ENCODE measurements at regions not wholly inside any gene's neighbourhood (a gene's known extent, or its start where the extent isn't known, plus 50 kb on each side); places are given as distances from the start of the nearest gene placed in this dataset.

DNA sequence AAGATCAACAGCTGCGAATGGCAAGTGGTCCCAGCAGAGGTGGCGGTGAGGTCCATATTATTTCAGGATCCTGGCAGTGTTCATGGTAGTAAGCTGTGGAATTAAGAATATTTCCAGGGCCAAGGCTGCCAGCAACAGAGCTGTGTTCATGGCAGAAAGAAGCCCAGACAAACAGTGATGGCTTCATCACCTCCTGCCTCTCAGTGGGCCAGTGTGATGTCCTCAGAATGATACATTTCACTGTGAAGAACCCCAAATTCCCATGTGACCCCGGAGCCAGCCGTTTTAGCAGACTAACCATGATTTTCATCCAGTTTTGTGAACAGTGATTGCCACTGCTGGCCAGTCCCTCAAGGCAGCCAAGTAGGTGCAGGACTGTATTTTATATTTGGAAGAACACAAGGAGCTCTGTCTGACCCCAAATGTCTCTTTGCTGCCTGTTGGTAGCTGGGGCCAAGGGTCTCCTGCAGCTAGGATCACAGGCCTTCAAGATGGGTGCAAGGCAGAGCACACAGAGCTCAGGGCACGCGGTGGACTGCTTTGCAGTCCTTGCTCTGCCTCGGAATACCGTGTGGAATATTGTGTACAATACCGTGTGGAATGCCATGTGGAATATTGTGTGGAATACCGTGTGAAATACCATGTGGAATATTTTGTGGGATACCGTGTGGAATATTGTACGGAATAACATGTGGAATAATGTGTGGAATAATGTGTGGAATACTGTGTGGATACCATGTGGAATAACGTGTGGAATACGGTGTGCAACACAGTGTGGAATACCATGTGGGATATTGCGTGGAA lies 132.3 kb upstream of the CHST15 start:
- WGBS (ENCODE audit: extremely low coverage, insufficient read length, low lambda C conversion rate) = no CpG with 5 or more reads among the region's 15 CpGs

More for the DNA sequence above, 132.3 kb upstream of the CHST15 start:
- Histone ChIP-seq H3T11ph (ENCODE audit: low read length) (no peak overlapping the region), H3K23ac (ENCODE audit: insufficient read length, low read depth, low read length) (no peak overlapping the region), H4K8ac (replicated peaks; ENCODE audit: insufficient read length, low read depth, low read length) (no peak overlapping the region), H3K27ac (ENCODE audit: insufficient read length, low read depth, low read length) (no peak overlapping the region), H4K5ac (ENCODE audit: insufficient read length, low read depth, low read length) (no peak overlapping the region), H3K79me2 (ENCODE audit: insufficient read depth, low read length) (no peaks in the 10 kb centered on the region), H2BK120ac (ENCODE audit: low read depth, low read length, poor library complexity, severe bottlenecking) (no peak overlapping the region), H3K27me3 (ENCODE audit: insufficient read depth, low read length) (no peaks in the 10 kb centered on the region), H3K9me3 (ENCODE audit: control insufficient read depth, low read depth, low read length) (no peaks in the 10 kb centered on the region), H3K4me2 (ENCODE audit: insufficient read depth, insufficient read length, low read length) (no peak overlapping the region), H3K14ac (ENCODE audit: insufficient read depth, low read length) (no peak overlapping the region), H3K9ac (ENCODE audit: extremely low read depth, insufficient read length, low read length) (no peak overlapping the region), H4K20me1 (ENCODE audit: control insufficient read depth, insufficient read depth, insufficient read length) (no peaks in the 10 kb centered on the region), H2BK20ac (ENCODE audit: low read depth, low read length, poor library complexity, severe bottlenecking) (no peak overlapping the region), H2AK5ac (ENCODE audit: insufficient read length, low read length) (no peak overlapping the region), H3K4me1 (ENCODE audit: insufficient read depth, low read length) (0 out of 2 replicates have a peak, but pooled peaks cover 2% of the 10 kb centered on the region), H2AFZ (ENCODE audit: low read length) (no peak overlapping the region), H2BK12ac (ENCODE audit: insufficient read length, low read depth, low read length) (no peak overlapping the region), H2BK15ac (ENCODE audit: low read depth, low read length) (no peak overlapping the region), H4K91ac (ENCODE audit: insufficient read length, low read depth, low read length) (no peak overlapping the region), H2BK5ac (ENCODE audit: insufficient read length, low read length) (no peak overlapping the region), H3K23me2 (ENCODE audit: insufficient read length, low read depth, low read length, poor library complexity, severe bottlenecking) (peaks cover 2% of the 10 kb centered on the region), H3K79me1 (ENCODE audit: insufficient read depth, low read depth, low read length, poor library complexity, severe bottlenecking) (no peaks in the 10 kb centered on the region), H3K4ac (ENCODE audit: low read depth, low read length) (no peak overlapping the region), H3K56ac (ENCODE audit: insufficient read length, low read depth, low read length) (no peak overlapping the region), H3K18ac (ENCODE audit: insufficient read length, low read depth, low read length) (no peak overlapping the region)
- Mint-ChIP-seq H3K4me1 (peaks cover 12 to 18% of the 10 kb centered on the region in 2 experiments), H3K27ac (peak overlapping the region in 1 of 3 experiments; percentile 53; a peak in 1 of 7 replicates), H3K36me3 (ENCODE audit: insufficient read depth in 1 of 3, low read depth in 3 of 3) (peaks cover 0 to 8% (median 0%) of the 10 kb centered on the region in 3 experiments; a peak in 2 of 7 replicates), H3K9me3 (peaks cover 34 to 40% of the 10 kb centered on the region in 2 experiments), H3K27me3 (ENCODE audit: low read depth) (no peaks in the 10 kb centered on the region; the same call in 1 of the 2 replicates), H3K4me3 (no peak overlapping the region)
- DNase-seq = no peak
- TF ChIP-seq, protein P1, sequence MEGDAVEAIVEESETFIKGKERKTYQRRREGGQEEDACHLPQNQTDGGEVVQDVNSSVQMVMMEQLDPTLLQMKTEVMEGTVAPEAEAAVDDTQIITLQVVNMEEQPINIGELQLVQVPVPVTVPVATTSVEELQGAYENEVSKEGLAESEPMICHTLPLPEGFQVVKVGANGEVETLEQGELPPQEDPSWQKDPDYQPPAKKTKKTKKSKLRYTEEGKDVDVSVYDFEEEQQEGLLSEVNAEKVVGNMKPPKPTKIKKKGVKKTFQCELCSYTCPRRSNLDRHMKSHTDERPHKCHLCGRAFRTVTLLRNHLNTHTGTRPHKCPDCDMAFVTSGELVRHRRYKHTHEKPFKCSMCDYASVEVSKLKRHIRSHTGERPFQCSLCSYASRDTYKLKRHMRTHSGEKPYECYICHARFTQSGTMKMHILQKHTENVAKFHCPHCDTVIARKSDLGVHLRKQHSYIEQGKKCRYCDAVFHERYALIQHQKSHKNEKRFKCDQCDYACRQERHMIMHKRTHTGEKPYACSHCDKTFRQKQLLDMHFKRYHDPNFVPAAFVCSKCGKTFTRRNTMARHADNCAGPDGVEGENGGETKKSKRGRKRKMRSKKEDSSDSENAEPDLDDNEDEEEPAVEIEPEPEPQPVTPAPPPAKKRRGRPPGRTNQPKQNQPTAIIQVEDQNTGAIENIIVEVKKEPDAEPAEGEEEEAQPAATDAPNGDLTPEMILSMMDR (conservative IDR thresholded peaks at IDR 0.05) = no peak
